ENCODE measurements at regions not wholly inside any gene's neighbourhood (a gene's known extent, or its start where the extent isn't known, plus 50 kb on each side); places are given as distances from the start of the nearest gene placed in this dataset.

DNA sequence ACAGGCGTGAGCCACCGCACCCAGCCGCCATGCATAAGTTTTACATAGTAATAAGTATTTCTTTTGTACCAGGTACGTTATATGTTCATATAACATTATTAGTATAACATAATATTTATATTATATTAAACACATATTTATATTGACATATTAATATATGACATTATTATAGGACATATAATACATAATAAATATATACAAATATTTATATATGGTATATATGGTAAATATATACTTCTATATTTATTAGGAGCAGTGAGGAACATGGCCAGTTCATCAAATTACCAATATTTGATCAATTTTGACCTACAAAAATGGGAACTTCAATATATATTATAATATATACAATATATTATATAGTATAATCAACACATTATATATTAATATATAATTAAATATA lies 245.9 kb upstream of the FGGY start:
- H3K27ac ChIP-seq (ENCODE audit: low read depth, low read length): no peak overlapping the region
- WGBS, 3 donors: 69 to 84% (median 73%) methylated on average over 4 of the region's 4 CpGs

DNA sequence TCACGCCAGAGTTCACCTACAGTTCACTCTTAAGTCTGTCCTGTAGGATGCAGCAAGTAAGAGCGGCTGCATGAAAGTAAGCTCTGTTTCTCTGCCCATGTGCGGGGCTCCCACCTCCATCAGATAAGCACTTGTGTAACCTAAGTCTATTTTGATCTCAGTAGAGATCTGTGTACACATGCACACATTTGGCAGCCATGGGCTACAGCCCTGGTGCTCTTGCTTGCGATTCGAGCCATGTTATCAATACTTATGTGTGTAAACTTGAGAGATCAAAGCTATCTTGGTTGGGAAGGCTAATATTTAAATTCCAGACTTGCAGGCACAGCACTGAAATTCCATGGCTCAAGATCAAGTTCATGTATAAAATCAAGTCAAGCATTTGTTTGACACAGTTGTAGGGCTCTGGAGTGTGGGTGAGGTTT lies 244.7 kb upstream of the FGGY start:
- 37 to 93% (median 89%) methylated on average over 5 of the region's 5 CpGs for WGBS, 3 donors
- no peak overlapping the region for H3K27ac ChIP-seq (ENCODE audit: low read depth, low read length)

DNA sequence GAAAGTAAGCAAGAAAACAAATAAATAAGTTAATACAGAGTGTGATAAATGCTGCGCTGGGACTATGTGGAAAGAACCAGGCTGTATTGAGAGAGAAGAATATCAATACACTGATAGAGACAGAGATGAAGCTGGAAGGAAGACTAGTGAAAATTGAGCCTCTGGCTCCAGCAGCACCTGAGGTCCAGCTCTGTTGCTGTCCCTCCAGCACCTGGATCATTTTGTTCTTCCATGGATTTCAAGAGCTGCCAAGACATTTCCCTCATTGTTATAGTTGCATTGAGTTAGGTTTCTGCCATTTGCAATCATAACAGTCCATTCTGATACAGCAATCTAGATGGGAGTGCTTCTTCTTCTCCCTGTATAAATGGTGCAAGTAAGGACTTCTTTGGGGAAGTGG lies 242.7 kb upstream of the FGGY start:
- 77 to 100% (median 95%) methylated on average over 1 of the region's 1 CpG for WGBS, 3 donors
- H3K27ac ChIP-seq (ENCODE audit: low read depth, low read length): no peak overlapping the region

DNA sequence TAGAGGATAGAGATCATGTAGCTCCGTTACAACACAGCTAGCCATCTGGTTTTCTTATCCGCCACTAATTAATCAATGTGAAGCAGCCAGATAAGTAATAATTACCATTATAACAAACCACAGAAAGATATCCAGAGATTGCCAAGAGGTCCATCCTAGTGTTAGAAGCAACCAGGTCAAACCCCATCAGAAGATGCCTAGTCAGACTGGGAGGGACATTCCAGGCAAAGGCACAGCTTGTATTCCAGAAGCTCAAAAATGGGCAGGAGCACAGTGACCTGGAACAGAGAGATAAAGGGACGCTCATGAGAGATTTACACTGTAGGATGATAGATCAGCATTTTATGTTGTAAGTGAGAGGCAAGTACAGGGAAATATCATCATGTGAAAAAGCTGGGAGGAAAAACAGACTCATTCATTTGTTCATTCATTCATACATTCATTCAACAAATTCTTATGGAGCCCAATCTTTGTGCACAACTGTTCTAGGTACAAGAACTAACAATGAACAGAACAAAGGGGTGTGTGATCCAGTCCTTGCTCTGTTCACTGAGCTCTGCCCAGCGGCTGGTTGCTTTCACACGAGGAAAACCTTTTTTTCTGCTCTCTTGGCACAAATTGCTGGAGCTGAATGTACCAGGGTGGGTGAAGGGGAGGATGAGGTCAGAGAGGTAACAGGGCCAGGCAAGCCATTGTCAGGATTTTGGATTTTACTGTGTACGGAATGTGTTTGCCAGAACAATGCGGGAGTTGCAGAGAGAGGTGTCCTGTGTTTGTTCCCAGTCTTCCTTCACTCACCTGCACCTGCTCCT lies 240.8 kb upstream of the FGGY start:
- 28 to 63% (median 54%) methylated on average over 7 of the region's 7 CpGs for WGBS, 3 donors
- no peak overlapping the region for H3K27ac ChIP-seq (ENCODE audit: low read depth, low read length)

GRCh38 chr1:59057211-59057694 lies 239.6 kb upstream of the FGGY start:
- no peak overlapping the region for H3K27ac ChIP-seq (ENCODE audit: low read depth, low read length)
- WGBS, 3 donors: 35 to 38% (median 36%) methylated on average over 6 of the region's 6 CpGs

- WGBS, 3 donors: 75 to 80% (median 78%) methylated on average over 3 of the region's 3 CpGs
These were observed 239.1 kb upstream of the FGGY start for GRCh38 chr1:59057796-59058195.

DNA sequence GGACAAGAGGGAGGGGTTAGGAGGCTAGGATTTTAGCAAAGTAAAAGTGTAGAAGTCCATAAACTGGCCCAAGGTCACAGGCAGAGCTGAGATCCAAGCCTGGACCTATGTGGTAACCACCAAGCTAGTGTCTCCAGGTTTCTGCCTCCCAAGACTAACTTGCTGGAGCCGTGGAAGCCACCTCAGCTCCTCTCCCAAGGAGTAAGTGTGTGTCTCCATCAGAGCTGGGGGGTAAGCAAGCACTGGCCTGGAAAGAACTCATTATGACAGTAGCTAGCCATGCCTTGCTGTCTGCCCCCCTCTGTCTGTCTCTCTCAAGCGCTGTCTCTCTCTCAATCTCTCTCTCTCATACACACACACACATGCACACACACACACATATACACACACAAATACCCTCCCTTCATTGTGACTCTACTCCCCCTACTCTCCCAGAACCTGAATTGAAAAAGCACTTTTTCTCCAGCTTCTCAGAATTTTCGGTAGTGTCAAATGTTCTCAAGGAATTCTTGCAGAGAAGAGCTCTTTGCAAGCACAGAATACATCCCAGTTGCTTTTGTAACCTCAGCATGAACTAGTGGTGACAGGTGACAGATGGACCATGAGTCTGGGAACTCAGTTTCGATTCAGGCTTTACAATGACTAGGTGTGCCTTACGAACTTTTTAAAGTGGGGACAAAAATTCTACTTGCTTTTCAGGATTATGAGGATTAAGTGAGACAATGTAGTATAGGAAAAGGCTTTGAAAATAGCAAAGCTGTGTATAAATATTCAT lies 238.0 kb upstream of the FGGY start:
- WGBS, 3 donors: 73 to 89% (median 81%) methylated on average over 5 of the region's 5 CpGs
- no peak overlapping the region for H3K27ac ChIP-seq (ENCODE audit: low read depth, low read length)

More at GRCh38 chr1:59057796-59058195, 239.1 kb upstream of the FGGY start:
- no peak overlapping the region for H3K27ac ChIP-seq (ENCODE audit: low read depth, low read length)

GRCh38 chr1:59061876-59062275 lies 235.0 kb upstream of the FGGY start:
- WGBS, 3 donors: 30 to 79% (median 34%) methylated on average over 2 of the region's 2 CpGs

DNA sequence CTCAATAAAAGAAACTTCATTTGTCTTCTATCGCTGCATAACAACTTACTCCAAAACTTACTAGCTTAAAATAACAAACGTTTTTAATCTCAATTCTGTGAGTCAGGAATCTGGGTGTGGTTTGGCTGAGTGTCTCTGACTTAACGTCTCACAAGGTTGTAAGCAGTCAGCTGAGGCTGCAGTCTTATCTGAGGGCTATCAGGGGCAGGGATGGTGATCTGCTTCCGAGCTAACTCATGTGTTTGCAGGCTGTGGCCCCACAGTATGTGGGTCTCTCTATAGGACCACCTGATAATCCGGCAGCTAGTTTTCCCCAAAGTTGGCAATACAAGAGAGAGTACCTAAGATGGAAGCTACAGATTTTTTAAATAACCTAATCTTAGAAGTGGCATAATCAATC lies 234.2 kb upstream of the FGGY start:
- 40 to 50% (median 49%) methylated on average over 5 of the region's 5 CpGs for WGBS, 3 donors
- H3K27ac ChIP-seq (ENCODE audit: low read depth, low read length): no peak overlapping the region

More at GRCh38 chr1:59061876-59062275, 235.0 kb upstream of the FGGY start:
- H3K27ac ChIP-seq (ENCODE audit: low read depth, low read length): no peak overlapping the region

GRCh38 chr1:59063501-59063900 lies 233.4 kb upstream of the FGGY start:
- H3K27ac ChIP-seq (ENCODE audit: low read depth, low read length): no peak overlapping the region
- 29 to 60% (median 33%) methylated on average over 3 of the region's 3 CpGs for WGBS, 3 donors

GRCh38 chr1:59064592-59064991 lies 232.3 kb upstream of the FGGY start:
- no peak overlapping the region for H3K27ac ChIP-seq (ENCODE audit: low read depth, low read length)

DNA sequence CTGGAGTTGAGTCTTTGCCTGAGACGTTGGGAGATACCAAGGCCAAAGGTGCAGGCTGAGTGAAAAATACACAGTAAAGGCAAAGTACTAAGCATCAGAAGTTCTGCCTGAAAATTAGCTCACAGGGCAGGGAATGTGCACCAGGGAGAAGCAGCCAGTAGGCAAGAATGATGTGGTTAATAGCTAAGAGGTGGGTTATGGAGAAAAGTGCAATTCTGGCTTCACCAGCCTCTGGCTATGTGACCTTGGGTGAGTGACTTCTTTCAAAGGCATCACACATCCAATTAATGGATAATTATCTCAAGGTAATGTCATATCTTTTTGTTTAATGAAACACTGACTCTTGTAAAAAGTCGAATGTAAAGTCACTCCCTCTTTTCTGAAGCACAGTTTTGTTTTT lies 230.7 kb upstream of the FGGY start:
- no peak overlapping the region for H3K27ac ChIP-seq (ENCODE audit: low read depth, low read length)
- 61 to 85% (median 80%) methylated on average over 2 of the region's 2 CpGs for WGBS, 3 donors

DNA sequence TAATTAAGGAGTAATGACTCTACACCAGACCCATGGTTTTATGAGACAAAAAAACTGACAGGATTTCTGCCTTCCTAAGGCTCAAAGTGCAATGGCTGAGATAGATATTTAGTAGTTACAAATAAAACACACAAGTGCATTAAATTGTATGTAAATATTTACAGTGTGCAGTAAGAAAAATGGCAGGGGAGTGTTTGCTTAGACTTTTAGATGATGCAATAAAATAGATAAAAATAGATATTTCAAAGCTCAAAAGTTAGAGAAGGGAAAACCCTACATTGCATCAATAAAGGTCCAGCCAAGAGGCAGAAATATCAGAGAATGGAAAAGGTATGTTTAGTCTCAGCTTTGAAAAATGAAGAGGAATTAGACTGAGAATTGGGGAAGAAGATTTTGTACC lies 226.3 kb upstream of the FGGY start:
- H3K27ac ChIP-seq (ENCODE audit: low read depth, low read length): no peak overlapping the region

DNA sequence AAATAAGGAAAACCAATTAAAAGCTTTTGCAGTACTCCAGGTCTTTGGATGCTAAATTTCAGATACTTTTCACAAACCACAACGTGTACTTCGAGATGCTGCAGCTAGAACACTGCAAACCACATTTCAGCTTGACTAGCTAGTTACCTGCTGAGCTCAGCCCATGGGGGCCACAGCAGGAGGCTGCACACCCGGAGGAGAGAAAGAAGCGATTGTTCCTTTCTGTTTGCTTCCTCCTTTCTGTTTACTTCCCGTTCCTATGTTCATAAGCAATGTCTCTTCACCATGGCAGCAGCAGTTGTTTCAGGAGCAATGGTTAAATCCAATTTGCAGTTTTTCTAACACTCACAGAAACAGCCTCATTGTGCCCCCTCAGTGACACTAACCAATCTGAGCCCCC lies 225.6 kb upstream of the FGGY start:
- 34 to 75% (median 49%) methylated on average over 5 of the region's 5 CpGs for WGBS, 3 donors
- no peak overlapping the region for H3K27ac ChIP-seq (ENCODE audit: low read depth, low read length)

GRCh38 chr1:59071876-59072582 lies 224.9 kb upstream of the FGGY start:
- WGBS, 3 donors: 46 to 74% (median 46%) methylated on average over 5 of the region's 5 CpGs
- H3K27ac ChIP-seq (ENCODE audit: low read depth, low read length): no peak overlapping the region

DNA sequence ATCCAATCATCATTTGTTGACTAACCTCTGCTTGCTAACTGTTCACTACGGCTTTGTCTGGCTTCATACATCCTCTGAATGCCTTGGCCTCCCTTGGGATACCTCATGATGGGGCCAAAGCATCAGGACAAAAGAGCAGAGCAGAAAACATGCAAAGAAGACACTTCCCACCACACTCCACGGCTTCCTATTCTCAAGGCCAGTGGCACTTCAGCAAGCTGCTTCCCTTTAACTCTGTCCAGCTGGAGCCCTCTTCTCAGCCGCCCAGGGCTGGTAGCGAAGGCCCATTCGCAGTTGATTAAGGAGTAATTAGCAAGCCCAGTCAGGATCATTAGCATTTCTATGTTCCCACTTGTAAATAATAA lies 224.3 kb upstream of the FGGY start:
- no peak overlapping the region for H3K27ac ChIP-seq (ENCODE audit: low read depth, low read length)
- WGBS, 3 donors: 71 to 83% (median 78%) methylated on average over 5 of the region's 5 CpGs

GRCh38 chr1:59074598-59074997 lies 222.3 kb upstream of the FGGY start:
- H3K27ac ChIP-seq (ENCODE audit: low read depth, low read length): no peak overlapping the region
- WGBS, 3 donors: 62 to 93% (median 88%) methylated on average over 3 of the region's 3 CpGs

DNA sequence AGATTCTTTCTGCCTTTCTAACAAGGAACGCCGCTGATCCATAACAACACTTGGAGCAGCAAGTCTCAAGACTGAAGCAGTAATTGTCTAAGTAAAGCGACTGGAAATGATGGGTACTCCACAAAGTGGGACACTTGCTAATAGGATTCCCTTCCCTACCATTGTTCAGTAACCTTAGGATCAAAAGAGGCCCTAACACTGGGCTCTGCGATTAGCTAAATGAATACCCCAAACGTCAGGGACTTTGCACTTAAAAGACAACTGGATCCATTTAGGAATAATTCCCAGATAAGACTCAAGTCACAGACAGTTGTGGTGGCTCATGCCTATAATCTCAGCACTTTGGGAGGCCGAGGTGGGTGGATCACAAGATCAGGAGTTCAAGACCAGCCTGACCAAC lies 221.9 kb upstream of the FGGY start:
- H3K27ac ChIP-seq (ENCODE audit: low read depth, low read length): no peak overlapping the region
- 92 to 96% (median 94%) methylated on average over 6 of the region's 6 CpGs for WGBS, 3 donors

GRCh38 chr1:59076612-59077011 lies 220.3 kb upstream of the FGGY start:
- H3K27ac ChIP-seq (ENCODE audit: low read depth, low read length): no peak overlapping the region
- WGBS, 3 donors: 92 to 100% (median 95%) methylated on average over 1 of the region's 1 CpG

All from adipose tissue (tissue), 3 donors.